ENCODE measurements at regions not wholly inside any gene's neighbourhood (a gene's known extent, or its start where the extent isn't known, plus 50 kb on each side); places are given as distances from the start of the nearest gene placed in this dataset.

GRCh38 chr1:95627244-95627643 lies 393.2 kb downstream of the RWDD3 start:
- no peak for TF ChIP-seq CTCF (conservative IDR thresholded peaks at IDR 0.05; ENCODE audit: low read depth, low read length)
- no peak for DNase-seq (ENCODE audit: low read depth)

GRCh38 chr1:95631695-95632094 lies 397.7 kb downstream of the RWDD3 start:
- TF ChIP-seq CTCF (conservative IDR thresholded peaks at IDR 0.05; ENCODE audit: low read depth, low read length): no peak
- DNase-seq (ENCODE audit: low read depth): no peak
- no peak overlapping the region for H3K4me3 ChIP-seq (ENCODE audit: low read length)

More at GRCh38 chr1:95627244-95627643, 393.2 kb downstream of the RWDD3 start:
- H3K4me3 ChIP-seq (ENCODE audit: low read length): no peak overlapping the region

- TF ChIP-seq CTCF (conservative IDR thresholded peaks at IDR 0.05; ENCODE audit: low read depth, low read length): no peak
- DNase-seq (ENCODE audit: low read depth): no peak
- H3K4me3 ChIP-seq (ENCODE audit: low read length): no peak overlapping the region
Observed at GRCh38 chr1:95635811-95636210, 401.8 kb downstream of the RWDD3 start.

GRCh38 chr1:95636897-95637296 lies 402.9 kb downstream of the RWDD3 start:
- TF ChIP-seq CTCF (conservative IDR thresholded peaks at IDR 0.05; ENCODE audit: low read depth, low read length): no peak
- no peak for DNase-seq (ENCODE audit: low read depth)
- H3K4me3 ChIP-seq (ENCODE audit: low read length): no peak overlapping the region

DNA sequence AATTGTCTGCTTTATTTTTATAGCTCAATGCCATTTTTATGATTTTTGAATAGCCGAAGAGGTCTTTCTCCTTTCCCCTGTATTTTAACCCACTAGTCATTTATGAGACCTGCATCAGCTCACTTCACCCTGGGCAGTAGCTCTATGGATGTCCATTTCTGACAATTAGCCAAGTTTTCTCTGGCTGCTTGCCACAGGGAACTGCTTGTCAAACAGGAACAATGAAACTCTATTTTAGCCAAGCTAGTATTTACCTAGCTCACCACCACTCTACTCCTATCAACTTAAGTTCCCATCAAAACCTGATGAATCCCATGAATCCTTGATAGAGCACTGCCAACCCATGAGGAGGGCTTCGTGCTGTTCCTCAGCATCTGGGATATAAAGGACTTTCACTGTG lies 406.7 kb downstream of the RWDD3 start:
- no peak for TF ChIP-seq CTCF (conservative IDR thresholded peaks at IDR 0.05; ENCODE audit: low read depth, low read length)
- peak; percentile 9 for DNase-seq (ENCODE audit: low read depth)
- H3K4me3 ChIP-seq (ENCODE audit: low read length): no peak overlapping the region

- TF ChIP-seq CTCF (conservative IDR thresholded peaks at IDR 0.05; ENCODE audit: low read depth, low read length): no peak
- DNase-seq (ENCODE audit: low read depth): no peak
- no peak overlapping the region for H3K4me3 ChIP-seq (ENCODE audit: low read length)
Observed at GRCh38 chr1:95641386-95641785, 407.4 kb downstream of the RWDD3 start.

- DNase-seq (ENCODE audit: low read depth): no peak
- no peak overlapping the region for H3K4me3 ChIP-seq (ENCODE audit: low read length)
- TF ChIP-seq CTCF (conservative IDR thresholded peaks at IDR 0.05; ENCODE audit: low read depth, low read length): no peak
Observed at GRCh38 chr1:95642035-95642434, 408.0 kb downstream of the RWDD3 start.
